Activated CD8-positive, alpha-beta T cell treated with anti-CD3 and anti-CD28 coated beads for 36 hours (primary cell): ENCODE measurements at regions not wholly inside any gene's neighbourhood (a gene's known extent, or its start where the extent isn't known, plus 50 kb on each side); places are given as distances from the start of the nearest gene placed in this dataset.

Experiments
- ATAC-seq: fragments of 200-7000 bp; cut with Tn5 transposase; one replicate; pipeline ENCODE4 v1.10.0; 2021; ENCODE audit warnings: mild to moderate bottlenecking, moderate library complexity
- CTCF ChIA-PET: fragments of 350-600 bp; sonication (Branson Sonifier 250); formaldehyde crosslinking; loops from one replicate; lab custom pipeline; 2021; ENCODE audit warnings: antibody characterized with exemption; lab: Charles Lee
- POLR2A ChIA-PET: fragments of 350-600 bp; sonication (Branson Sonifier 250); formaldehyde crosslinking; loops from one replicate; lab custom pipeline; 2021; ENCODE audit warnings: antibody characterized with exemption; lab: Charles Lee
- DNase-seq: peaks from one replicate; pipeline ENCODE4 v3.0.0-alpha.2; 2020
- H3K27ac Mint-ChIP-seq: one replicate; pipeline ENCODE4 v1.8.0; 2021; ENCODE audit warnings: mild to moderate bottlenecking, mixed read lengths
- H3K27me3 Mint-ChIP-seq: one replicate; pipeline ENCODE4 v1.8.0; 2021; ENCODE audit warnings: mixed read lengths
- H3K36me3 Mint-ChIP-seq: one replicate; pipeline ENCODE4 v1.8.0; 2021; ENCODE audit warnings: low read depth, mixed read lengths
- H3K4me1 Mint-ChIP-seq: one replicate; pipeline ENCODE4 v1.8.0; 2021; ENCODE audit warnings: low read depth, mixed read lengths
- H3K4me3 Mint-ChIP-seq: one replicate; pipeline ENCODE4 v1.8.0; 2021; ENCODE audit warnings: mild to moderate bottlenecking, moderate library complexity, mixed read lengths
- H3K9me3 Mint-ChIP-seq: one replicate; pipeline ENCODE4 v1.8.0; 2021; ENCODE audit warnings: mixed read lengths
- intact Hi-C: fragments of 100-400 bp; cut with micrococcal nuclease; formaldehyde crosslinking; loops from one replicate; pipeline ENCODE4 v1.10.0; 2022
- TF ChIP-seq, protein P1 (sequence below): fragments of 200-600 bp; IDR thresholded peaks from one replicate; pipeline ENCODE4 v1.8.0; 2022; ENCODE audit warnings: antibody characterized with exemption, mild to moderate bottlenecking

DNA sequence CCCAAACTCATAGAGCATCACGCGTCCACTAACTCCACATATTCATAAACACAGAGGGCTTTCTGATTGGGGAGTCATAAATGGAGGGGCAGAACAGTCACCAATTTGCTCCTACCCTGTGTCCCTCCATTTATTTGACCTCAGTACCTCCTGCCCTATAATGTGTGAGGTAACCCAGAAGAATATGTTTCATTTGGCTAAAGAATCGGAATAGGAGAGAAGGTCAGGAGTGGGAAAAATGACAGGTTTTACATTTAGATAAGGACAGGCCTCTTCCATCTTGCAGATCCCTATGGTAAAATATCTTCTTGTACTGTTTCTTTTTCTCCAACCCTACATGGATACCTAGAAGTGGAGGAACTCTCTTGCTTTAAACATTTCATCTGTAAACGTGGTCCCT lies 578.0 kb downstream of the TUSC7 start:
- Mint-ChIP-seq H3K4me3 (no peak overlapping the region), H3K9me3 (peaks cover 4% of the 10 kb centered on the region), H3K36me3 (no peaks in the 10 kb centered on the region), H3K27me3 (no peaks in the 10 kb centered on the region), H3K4me1 (no peaks in the 10 kb centered on the region), H3K27ac (no peak overlapping the region)
- intact Hi-C loops: no loop called here
- ATAC-seq (no peak), DNase-seq (no peak)
- TF ChIP-seq, protein P1, sequence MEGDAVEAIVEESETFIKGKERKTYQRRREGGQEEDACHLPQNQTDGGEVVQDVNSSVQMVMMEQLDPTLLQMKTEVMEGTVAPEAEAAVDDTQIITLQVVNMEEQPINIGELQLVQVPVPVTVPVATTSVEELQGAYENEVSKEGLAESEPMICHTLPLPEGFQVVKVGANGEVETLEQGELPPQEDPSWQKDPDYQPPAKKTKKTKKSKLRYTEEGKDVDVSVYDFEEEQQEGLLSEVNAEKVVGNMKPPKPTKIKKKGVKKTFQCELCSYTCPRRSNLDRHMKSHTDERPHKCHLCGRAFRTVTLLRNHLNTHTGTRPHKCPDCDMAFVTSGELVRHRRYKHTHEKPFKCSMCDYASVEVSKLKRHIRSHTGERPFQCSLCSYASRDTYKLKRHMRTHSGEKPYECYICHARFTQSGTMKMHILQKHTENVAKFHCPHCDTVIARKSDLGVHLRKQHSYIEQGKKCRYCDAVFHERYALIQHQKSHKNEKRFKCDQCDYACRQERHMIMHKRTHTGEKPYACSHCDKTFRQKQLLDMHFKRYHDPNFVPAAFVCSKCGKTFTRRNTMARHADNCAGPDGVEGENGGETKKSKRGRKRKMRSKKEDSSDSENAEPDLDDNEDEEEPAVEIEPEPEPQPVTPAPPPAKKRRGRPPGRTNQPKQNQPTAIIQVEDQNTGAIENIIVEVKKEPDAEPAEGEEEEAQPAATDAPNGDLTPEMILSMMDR: no peak
- ChIA-PET POLR2A (no interaction called here), CTCF (no interaction called here)

DNA sequence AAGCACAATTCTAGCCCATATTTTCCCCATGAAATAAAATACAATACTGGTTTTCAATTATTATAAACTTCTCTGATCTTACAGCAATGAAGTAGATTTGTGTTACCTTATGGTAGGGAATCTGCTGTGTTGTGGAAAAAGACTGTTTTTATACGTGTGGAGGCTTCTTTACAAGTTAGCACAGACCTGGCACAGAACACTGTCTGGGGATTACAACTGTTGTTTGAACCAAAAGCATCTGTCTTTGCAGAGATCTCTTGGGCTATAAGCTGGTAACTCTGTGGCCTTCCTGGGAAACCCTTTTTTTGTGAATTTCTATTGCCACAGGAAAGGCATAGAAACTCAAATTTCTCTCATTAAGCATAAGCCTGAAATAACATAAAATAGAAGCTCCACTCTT lies 581.9 kb downstream of the TUSC7 start:
- Mint-ChIP-seq H3K4me1 (no peaks in the 10 kb centered on the region), H3K36me3 (no peaks in the 10 kb centered on the region), H3K27me3 (no peaks in the 10 kb centered on the region), H3K4me3 (no peak overlapping the region), H3K27ac (no peak overlapping the region), H3K9me3 (peaks cover 5% of the 10 kb centered on the region)
- CTCF ChIA-PET: no interaction called here
- POLR2A ChIA-PET: no interaction called here
- TF ChIP-seq, protein P1: no peak
- intact Hi-C loops: no loop called here
- ATAC-seq: no peak
- no peak for DNase-seq

DNA sequence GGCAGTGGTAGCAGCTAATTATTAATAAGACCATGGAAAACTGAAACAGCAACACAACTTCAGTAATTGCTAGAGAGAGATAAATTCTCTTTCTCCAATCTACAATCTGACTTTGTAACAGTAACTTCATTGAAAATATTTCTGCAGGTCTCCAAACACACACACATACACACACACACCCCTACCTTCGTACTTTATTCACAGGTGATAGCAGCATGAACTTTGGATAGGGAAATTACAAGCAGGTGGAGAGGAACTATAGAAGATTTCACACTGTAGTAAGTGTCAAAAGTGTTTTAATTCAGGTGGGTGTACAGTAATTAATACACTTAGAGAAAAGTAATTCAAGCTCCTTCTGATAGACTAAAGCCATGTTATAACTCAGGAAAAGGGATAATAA lies 587.5 kb downstream of the TUSC7 start:
- Mint-ChIP-seq H3K27me3 (no peaks in the 10 kb centered on the region), H3K4me3 (no peak overlapping the region), H3K4me1 (no peaks in the 10 kb centered on the region), H3K9me3 (peaks cover 2% of the 10 kb centered on the region), H3K27ac (no peak overlapping the region), H3K36me3 (no peaks in the 10 kb centered on the region)
- POLR2A ChIA-PET: no interaction called here
- ATAC-seq (no peak), DNase-seq (no peak)
- TF ChIP-seq, protein P1: no peak
- CTCF ChIA-PET: no interaction called here
- intact Hi-C loops: no loop called here

DNA sequence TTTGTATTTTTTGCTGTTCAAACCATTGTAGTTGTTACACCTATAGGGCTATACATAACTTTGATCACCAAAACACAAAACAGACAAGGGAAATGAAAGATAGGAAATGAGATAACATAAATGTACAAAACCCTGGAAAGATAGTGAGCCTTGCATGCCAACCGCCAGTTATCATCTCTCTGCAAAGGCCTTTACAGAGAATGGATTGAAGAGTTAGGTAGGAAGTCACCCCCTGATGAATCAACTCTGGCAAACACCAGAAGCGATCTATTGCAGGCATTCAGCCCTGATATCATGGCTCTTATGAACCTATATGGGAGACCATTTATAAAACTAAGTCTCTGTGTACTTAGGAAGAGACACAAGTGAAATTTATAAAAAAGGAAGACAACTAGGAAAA lies 588.0 kb downstream of the TUSC7 start:
- CTCF ChIA-PET: no interaction called here
- Mint-ChIP-seq H3K36me3 (no peaks in the 10 kb centered on the region), H3K4me3 (no peak overlapping the region), H3K27ac (no peak overlapping the region), H3K4me1 (no peaks in the 10 kb centered on the region), H3K27me3 (no peaks in the 10 kb centered on the region), H3K9me3 (peaks cover 1% of the 10 kb centered on the region)
- TF ChIP-seq, protein P1: no peak
- DNase-seq: no peak
- ATAC-seq: no peak
- intact Hi-C loops: no loop called here
- POLR2A ChIA-PET: no interaction called here

DNA sequence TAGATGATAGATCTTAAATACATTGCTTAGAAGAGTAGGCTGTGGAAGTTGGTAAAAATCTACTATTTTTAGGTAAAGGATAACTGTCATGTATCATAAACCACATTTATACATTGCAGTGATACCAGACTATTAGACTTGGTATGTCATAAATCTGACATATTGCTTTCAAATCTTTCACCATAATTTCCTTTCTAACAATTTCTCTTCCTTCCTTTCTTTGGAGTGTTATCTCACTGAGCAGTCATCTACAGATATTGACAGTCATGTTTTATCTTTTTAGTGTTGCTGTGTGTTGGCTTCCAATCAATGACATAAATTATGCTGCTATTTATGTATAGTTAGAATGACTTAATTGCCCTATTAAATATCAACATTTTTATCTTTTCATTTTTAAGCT lies 588.7 kb downstream of the TUSC7 start:
- ATAC-seq (no peak), DNase-seq (no peak)
- CTCF ChIA-PET: no interaction called here
- intact Hi-C loops: no loop called here
- Mint-ChIP-seq H3K4me3 (no peak overlapping the region), H3K9me3 (peaks cover 1% of the 10 kb centered on the region), H3K27ac (no peak overlapping the region), H3K4me1 (no peaks in the 10 kb centered on the region), H3K27me3 (no peaks in the 10 kb centered on the region), H3K36me3 (no peaks in the 10 kb centered on the region)
- TF ChIP-seq, protein P1: no peak
- POLR2A ChIA-PET: no interaction called here
